Mesendoderm (in vitro differentiated cells): ENCODE measurements at regions not wholly inside any gene's neighbourhood (a gene's known extent, or its start where the extent isn't known, plus 50 kb on each side); places are given as distances from the start of the nearest gene placed in this dataset.
A peak's percentile ranks its signal among the peaks of the same experiment; 100 is the strongest.

ENCODE experiments used
- DNase-seq: peaks from one replicate; pipeline ENCODE4 v3.0.0; 2013
- H2AK5ac ChIP-seq: 2 replicates; pipeline ENCODE4 v1.6.1; 2013; ENCODE audit warnings: low read length, inconsistent platforms
- H2BK120ac ChIP-seq: 2 replicates; pipeline ENCODE4 v1.6.1; 2013; ENCODE audit warnings: low read depth, mild to moderate bottlenecking, low read length, moderate library complexity, mixed read lengths
- H2BK15ac ChIP-seq: replicated peaks from 2 replicates; pipeline ENCODE4 v1.6.1; 2013; ENCODE audit warnings: low read depth, mild to moderate bottlenecking, moderate library complexity
- H2BK5ac ChIP-seq: 2 replicates; pipeline ENCODE4 v1.6.1; 2013; ENCODE audit warnings: low read length, inconsistent platforms
- H3K18ac ChIP-seq: 2 replicates; pipeline ENCODE4 v1.6.1; 2013; ENCODE audit warnings: mild to moderate bottlenecking, low read length, mixed read lengths
- H3K23ac ChIP-seq: one replicate; pipeline ENCODE4 v1.6.1; 2013; ENCODE audit warnings: low read length
- H3K27ac ChIP-seq: 2 replicates; pipeline ENCODE4 v1.5.1; 2013; ENCODE audit warnings: low read depth, mild to moderate bottlenecking, inconsistent platforms, low read length, moderate library complexity
- H3K27me3 ChIP-seq: 2 replicates; pipeline ENCODE4 v1.6.1; 2013; ENCODE audit warnings: low read length, control low read depth, mild to moderate bottlenecking, inconsistent platforms; ENCODE audit not compliant: insufficient read depth, poor library complexity
- H3K36me3 ChIP-seq: 2 replicates; pipeline ENCODE4 v1.6.1; 2013; ENCODE audit warnings: low read length, inconsistent platforms; ENCODE audit not compliant: control insufficient read depth, insufficient read depth
- H3K4ac ChIP-seq: one replicate; pipeline ENCODE4 v1.6.1; 2013; ENCODE audit warnings: low read depth, mild to moderate bottlenecking, low read length, moderate library complexity
- H3K4me1 ChIP-seq: 2 replicates; pipeline ENCODE4 v1.6.1; 2013; ENCODE audit warnings: low read depth, low read length, inconsistent platforms; ENCODE audit not compliant: control insufficient read depth
- H3K4me2 ChIP-seq: 2 replicates; pipeline ENCODE4 v1.6.1; 2013; ENCODE audit warnings: low read length
- H3K4me3 ChIP-seq: 2 replicates; pipeline ENCODE4 v1.5.1; 2013; ENCODE audit warnings: mild to moderate bottlenecking, low read length
- H3K56ac ChIP-seq: one replicate; pipeline ENCODE4 v1.6.1; 2013; ENCODE audit warnings: low read length
- H3K79me1 ChIP-seq: 2 replicates; pipeline ENCODE4 v1.6.1; 2013; ENCODE audit warnings: low read length, inconsistent platforms
- H3K79me2 ChIP-seq: 2 replicates; pipeline ENCODE4 v1.6.1; 2013; ENCODE audit warnings: mild to moderate bottlenecking, low read length; ENCODE audit not compliant: control insufficient read depth, insufficient read depth
- H3K9ac ChIP-seq: 2 replicates; pipeline ENCODE4 v1.6.1; 2013; ENCODE audit warnings: low read length, inconsistent platforms
- H4K5ac ChIP-seq: one replicate; pipeline ENCODE4 v1.6.1; 2013; ENCODE audit warnings: low read length
- H4K8ac ChIP-seq: one replicate; pipeline ENCODE4 v1.6.1; 2013; ENCODE audit warnings: low read depth, mild to moderate bottlenecking, control low read depth, low read length, moderate library complexity
- WGBS: extraction: QIAGEN DNeasy Blood & Tissue Kit; methylation state at CpG from one replicate; pipeline ENCODE4 v1.1.7; 2013; ENCODE audit warnings: low lambda C conversion rate, missing lambda C conversion rate; ENCODE audit not compliant: insufficient coverage; ENCODE audit errors: extremely low coverage; 5-methylcytosine and 5-hydroxymethylcytosine counted together

DNA sequence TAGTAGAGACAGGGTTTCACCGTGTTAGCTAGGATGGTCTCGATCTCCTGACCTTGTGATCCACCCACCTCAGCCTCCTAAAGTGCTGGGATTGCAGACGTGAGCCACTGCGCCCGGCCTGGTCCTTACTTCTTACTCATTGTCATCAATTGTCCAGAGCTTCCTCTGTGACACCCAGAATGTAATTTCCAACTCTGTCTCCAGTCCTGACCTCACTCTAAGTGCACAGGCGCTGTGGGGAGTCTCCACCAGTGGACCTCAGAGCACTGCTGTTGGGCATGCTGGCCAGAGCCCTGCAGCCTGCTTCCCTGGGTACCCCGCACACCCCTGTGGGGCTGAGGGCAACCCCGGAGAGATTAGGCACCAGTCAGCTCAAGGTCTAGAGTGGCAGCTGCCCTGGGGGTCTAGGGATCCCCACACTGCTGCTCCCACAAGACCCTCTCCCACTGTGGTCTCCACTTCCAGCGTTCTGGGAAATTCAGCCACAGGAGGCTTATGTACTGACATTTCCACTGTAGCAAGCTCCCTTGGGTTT lies 1140.3 kb downstream of the TBC1D22A start:
- Histone ChIP-seq H3K4me1 (no peaks in the 10 kb centered on the region), H3K56ac (no peak overlapping the region), H2BK15ac (no peak overlapping the region), H4K8ac (no peak overlapping the region), H3K4me3 (no peak overlapping the region), H3K27me3 (no peaks in the 10 kb centered on the region), H3K18ac (no peak overlapping the region), H3K36me3 (no peaks in the 10 kb centered on the region), H3K27ac (no peak overlapping the region), H3K9ac (no peak overlapping the region), H2BK120ac (no peak overlapping the region), H2AK5ac (no peak overlapping the region), H3K79me2 (no peaks in the 10 kb centered on the region), H3K79me1 (no peaks in the 10 kb centered on the region), H3K4me2 (no peak overlapping the region), H4K5ac (no peak overlapping the region), H3K23ac (no peak overlapping the region), H3K4ac (no peak overlapping the region), H2BK5ac (no peak overlapping the region)
- DNase-seq = no peak
- WGBS = no CpG with 5 or more reads among the region's 9 CpGs

DNA sequence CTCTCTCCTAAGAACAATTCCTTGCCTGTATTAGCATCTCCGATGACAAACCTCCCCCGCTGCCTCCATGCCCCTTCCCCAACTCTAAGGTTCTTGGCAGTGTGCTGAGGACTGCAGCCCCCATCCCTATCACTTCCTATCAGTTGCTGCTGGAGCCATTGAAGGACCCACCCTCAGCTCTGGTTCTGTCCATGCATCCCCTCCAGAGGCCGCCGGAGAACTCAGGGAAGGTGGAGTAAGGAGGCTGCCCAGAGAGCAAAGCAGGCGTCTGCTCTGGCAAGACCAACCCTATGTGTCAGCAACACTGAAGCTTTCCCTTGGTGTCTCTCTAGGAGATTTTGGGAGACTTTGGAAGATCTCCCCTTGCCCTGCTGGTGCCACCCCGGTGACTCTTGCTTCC lies 1139.5 kb downstream of the TBC1D22A start:
- no CpG with 5 or more reads among the region's 6 CpGs for WGBS

DNA sequence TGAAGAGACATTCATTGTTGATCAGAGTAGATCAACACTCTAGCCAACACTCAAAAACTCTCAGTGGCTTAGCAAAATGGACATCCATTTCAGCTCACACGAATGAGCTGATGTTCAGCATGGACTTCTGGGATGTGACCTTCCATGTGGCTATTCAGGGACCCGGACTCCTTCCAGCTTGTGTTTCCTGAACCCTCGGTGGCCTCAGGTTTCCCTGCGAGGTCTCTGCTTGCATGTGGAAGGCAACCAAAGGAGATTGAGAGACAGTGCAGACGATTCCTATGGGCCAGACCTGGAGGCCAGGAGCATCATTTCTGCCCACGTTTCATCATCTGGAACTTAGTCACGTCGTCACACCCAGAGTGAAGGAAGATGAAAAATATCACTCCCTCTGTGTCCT lies 1137.4 kb downstream of the TBC1D22A start:
- DNase-seq = no peak
- H2BK5ac ChIP-seq = no peak overlapping the region
- H2BK120ac ChIP-seq = no peak overlapping the region
- H3K27me3 ChIP-seq = no peaks in the 10 kb centered on the region
- no peak overlapping the region for H3K4ac ChIP-seq
- H3K9ac ChIP-seq = no peak overlapping the region
- no peaks in the 10 kb centered on the region for H3K79me1 ChIP-seq
- no peaks in the 10 kb centered on the region for H3K36me3 ChIP-seq
- H3K79me2 ChIP-seq = no peaks in the 10 kb centered on the region
- no peak overlapping the region for H3K23ac ChIP-seq
- no peak overlapping the region for H3K18ac ChIP-seq
- no peak overlapping the region for H2AK5ac ChIP-seq
- H3K4me3 ChIP-seq = no peak overlapping the region
- no peak overlapping the region for H2BK15ac ChIP-seq
- H4K5ac ChIP-seq = no peak overlapping the region
- no CpG with 5 or more reads among the region's 8 CpGs for WGBS
- no peak overlapping the region for H4K8ac ChIP-seq
- H3K56ac ChIP-seq = no peak overlapping the region
- H3K27ac ChIP-seq = no peak overlapping the region
- no peak overlapping the region for H3K4me2 ChIP-seq
- no peaks in the 10 kb centered on the region for H3K4me1 ChIP-seq

More for the DNA sequence above, 1139.5 kb downstream of the TBC1D22A start:
- H3K4me1 ChIP-seq = no peaks in the 10 kb centered on the region
- H3K4me2 ChIP-seq = no peak overlapping the region
- no peak overlapping the region for H3K27ac ChIP-seq
- no peaks in the 10 kb centered on the region for H3K79me2 ChIP-seq
- no peak overlapping the region for H4K5ac ChIP-seq
- no peaks in the 10 kb centered on the region for H3K79me1 ChIP-seq
- DNase-seq = peak; percentile 7
- no peaks in the 10 kb centered on the region for H3K36me3 ChIP-seq
- no peak overlapping the region for H4K8ac ChIP-seq
- no peaks in the 10 kb centered on the region for H3K27me3 ChIP-seq
- H2BK15ac ChIP-seq = no peak overlapping the region
- H3K4ac ChIP-seq = no peak overlapping the region
- no peak overlapping the region for H3K18ac ChIP-seq
- no peak overlapping the region for H2BK120ac ChIP-seq
- no peak overlapping the region for H3K56ac ChIP-seq
- no peak overlapping the region for H3K9ac ChIP-seq
- H2AK5ac ChIP-seq = no peak overlapping the region
- H3K23ac ChIP-seq = no peak overlapping the region
- no peak overlapping the region for H2BK5ac ChIP-seq
- H3K4me3 ChIP-seq = no peak overlapping the region

DNA sequence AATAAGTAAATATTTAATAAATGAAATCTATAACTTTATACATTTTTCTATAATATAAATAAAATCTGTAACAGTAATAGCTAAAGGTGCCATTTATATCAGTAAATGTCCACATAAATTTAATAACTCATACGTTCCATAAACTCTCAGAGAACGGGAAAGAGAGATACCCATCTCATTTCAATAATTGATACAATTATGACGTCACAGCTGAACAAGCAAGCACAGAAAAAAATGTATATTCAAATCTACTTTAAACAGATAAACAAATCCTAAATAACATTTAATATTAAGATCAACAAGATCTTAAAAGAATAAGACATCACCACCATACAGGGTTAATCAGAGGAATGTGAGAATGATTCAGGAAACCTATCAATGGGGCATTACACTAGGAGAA lies 1136.5 kb downstream of the TBC1D22A start:
- Histone ChIP-seq H3K36me3 (no peaks in the 10 kb centered on the region), H3K4me1 (no peaks in the 10 kb centered on the region), H3K18ac (no peak overlapping the region), H2BK15ac (no peak overlapping the region), H2BK120ac (no peak overlapping the region), H3K27me3 (no peaks in the 10 kb centered on the region), H4K8ac (no peak overlapping the region), H3K27ac (no peak overlapping the region), H3K4me2 (no peak overlapping the region), H3K9ac (no peak overlapping the region), H4K5ac (no peak overlapping the region), H3K23ac (no peak overlapping the region), H3K79me2 (no peaks in the 10 kb centered on the region), H3K56ac (no peak overlapping the region), H2BK5ac (no peak overlapping the region), H3K4ac (no peak overlapping the region), H3K79me1 (no peaks in the 10 kb centered on the region), H2AK5ac (no peak overlapping the region), H3K4me3 (no peak overlapping the region)
- DNase-seq = no peak
- WGBS = no CpG with 5 or more reads among the region's 3 CpGs

GRCh38 chr22:47891609-47892008 lies 1129.2 kb downstream of the TBC1D22A start:
- Histone ChIP-seq H2AK5ac (no peak overlapping the region), H3K4me2 (no peak overlapping the region), H3K27me3 (no peaks in the 10 kb centered on the region), H2BK15ac (no peak overlapping the region), H3K79me2 (no peaks in the 10 kb centered on the region), H3K23ac (no peak overlapping the region), H3K18ac (no peak overlapping the region), H4K8ac (no peak overlapping the region), H3K9ac (no peak overlapping the region), H3K79me1 (no peaks in the 10 kb centered on the region), H3K56ac (no peak overlapping the region), H3K36me3 (no peaks in the 10 kb centered on the region), H2BK120ac (no peak overlapping the region), H2BK5ac (no peak overlapping the region), H3K4me1 (no peaks in the 10 kb centered on the region), H3K27ac (no peak overlapping the region), H4K5ac (no peak overlapping the region), H3K4me3 (no peak overlapping the region), H3K4ac (no peak overlapping the region)
- WGBS = no CpG with 5 or more reads among the region's 6 CpGs
- DNase-seq = no peak

DNA sequence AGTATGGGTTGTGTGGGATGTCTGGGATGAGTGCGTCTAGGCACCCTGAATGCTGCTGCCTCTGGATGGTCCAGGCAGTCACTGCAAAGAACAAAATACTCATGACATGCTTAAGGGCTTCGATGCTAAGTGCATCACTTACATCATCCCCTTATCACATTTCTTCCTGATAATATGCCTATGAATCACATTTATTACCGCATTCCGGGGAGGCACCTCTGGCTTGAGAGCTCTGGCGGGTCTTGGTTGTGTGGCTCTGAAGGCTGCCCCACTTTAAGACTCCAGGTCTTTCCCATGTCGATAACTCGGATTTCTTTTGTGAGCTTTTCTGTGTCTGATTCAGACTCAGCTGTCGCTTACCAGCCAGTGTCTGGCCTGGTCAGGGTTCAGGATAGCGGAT lies 1126.4 kb downstream of the TBC1D22A start:
- H2BK15ac ChIP-seq = no peak overlapping the region
- no peak overlapping the region for H3K56ac ChIP-seq
- no peaks in the 10 kb centered on the region for H3K79me1 ChIP-seq
- H3K9ac ChIP-seq = no peak overlapping the region
- H4K5ac ChIP-seq = no peak overlapping the region
- no peak overlapping the region for H3K18ac ChIP-seq
- no peak overlapping the region for H2AK5ac ChIP-seq
- no peak overlapping the region for H3K4me3 ChIP-seq
- no peaks in the 10 kb centered on the region for H3K4me1 ChIP-seq
- H4K8ac ChIP-seq = no peak overlapping the region
- H3K4ac ChIP-seq = no peak overlapping the region
- no peaks in the 10 kb centered on the region for H3K36me3 ChIP-seq
- no CpG with 5 or more reads among the region's 9 CpGs for WGBS
- no peak overlapping the region for H3K4me2 ChIP-seq
- H3K27me3 ChIP-seq = no peaks in the 10 kb centered on the region
- no peak overlapping the region for H2BK120ac ChIP-seq
- no peak for DNase-seq
- no peak overlapping the region for H2BK5ac ChIP-seq
- no peaks in the 10 kb centered on the region for H3K79me2 ChIP-seq
- H3K23ac ChIP-seq = no peak overlapping the region
- no peak overlapping the region for H3K27ac ChIP-seq
